ENCODE measurements at regions not wholly inside any gene's neighbourhood (a gene's known extent, or its start where the extent isn't known, plus 50 kb on each side); places are given as distances from the start of the nearest gene placed in this dataset.

GRCh38 chr2:10985901-10986535, 74.3 kb downstream of the KCNF1 start:
- no peaks in the 10 kb centered on the region for H3K9me3 ChIP-seq (ENCODE audit: insufficient read depth, low read depth, low read length)
- H3K9ac ChIP-seq (ENCODE audit: low read depth, low read length, poor library complexity, severe bottlenecking): no peak overlapping the region
- H4K20me1 ChIP-seq (ENCODE audit: insufficient read depth, low read length, poor library complexity, severe bottlenecking): no peaks in the 10 kb centered on the region
- H3K4me2 ChIP-seq (ENCODE audit: low read depth, low read length, poor library complexity, severe bottlenecking): no peak overlapping the region
- no peaks in the 10 kb centered on the region for H3K4me1 ChIP-seq (ENCODE audit: insufficient read depth, low read length, poor library complexity, severe bottlenecking)
- H2AFZ ChIP-seq (ENCODE audit: low read length): no peak overlapping the region
- no peak overlapping the region for H3K4me3 ChIP-seq (ENCODE audit: low read length, poor library complexity, severe bottlenecking)
- H3K36me3 ChIP-seq (ENCODE audit: insufficient read depth, low read length): no peaks in the 10 kb centered on the region
- no peaks in the 10 kb centered on the region for H3K79me2 ChIP-seq (ENCODE audit: insufficient read depth, low read length)
- TF ChIP-seq CTCF (conservative IDR thresholded peaks at IDR 0.05; ENCODE audit: low read length) (no peak), EZH2phosphoT487 (IDR thresholded peaks at IDR 0.05; ENCODE audit: borderline replicate concordance) (no peak)
- no peaks in the 10 kb centered on the region for H3K9me2 ChIP-seq (replicated peaks; ENCODE audit: low read depth, low read length)
- H3F3A ChIP-seq (ENCODE audit: low read depth): no peaks in the 10 kb centered on the region
- no peaks in the 10 kb centered on the region for H3K27me3 ChIP-seq (ENCODE audit: insufficient read depth, low read length, poor library complexity, severe bottlenecking)

- H3K9ac ChIP-seq (ENCODE audit: low read depth, low read length, poor library complexity, severe bottlenecking): no peak overlapping the region
- no peaks in the 10 kb centered on the region for H3K9me3 ChIP-seq (ENCODE audit: insufficient read depth, low read depth, low read length)
- H3K79me2 ChIP-seq (ENCODE audit: insufficient read depth, low read length): no peaks in the 10 kb centered on the region
- H2AFZ ChIP-seq (ENCODE audit: low read length): no peak overlapping the region
- H3K4me1 ChIP-seq (ENCODE audit: insufficient read depth, low read length, poor library complexity, severe bottlenecking): no peaks in the 10 kb centered on the region
- no peaks in the 10 kb centered on the region for H3K27me3 ChIP-seq (ENCODE audit: insufficient read depth, low read length, poor library complexity, severe bottlenecking)
- no peak overlapping the region for H3K4me2 ChIP-seq (ENCODE audit: low read depth, low read length, poor library complexity, severe bottlenecking)
- H3K9me2 ChIP-seq (replicated peaks; ENCODE audit: low read depth, low read length): no peaks in the 10 kb centered on the region
- H4K20me1 ChIP-seq (ENCODE audit: insufficient read depth, low read length, poor library complexity, severe bottlenecking): no peaks in the 10 kb centered on the region
- TF ChIP-seq EZH2phosphoT487 (IDR thresholded peaks at IDR 0.05; ENCODE audit: borderline replicate concordance) (no peak), CTCF (conservative IDR thresholded peaks at IDR 0.05; ENCODE audit: low read length) (no peak)
- no peaks in the 10 kb centered on the region for H3F3A ChIP-seq (ENCODE audit: low read depth)
- no peaks in the 10 kb centered on the region for H3K36me3 ChIP-seq (ENCODE audit: insufficient read depth, low read length)
- H3K4me3 ChIP-seq (ENCODE audit: low read length, poor library complexity, severe bottlenecking): no peak overlapping the region
Observed at GRCh38 chr2:10987439-10987838, 75.7 kb downstream of the KCNF1 start.

- Histone ChIP-seq H3K4me3 (ENCODE audit: low read length, poor library complexity, severe bottlenecking) (no peak overlapping the region), H4K20me1 (ENCODE audit: insufficient read depth, low read length, poor library complexity, severe bottlenecking) (no peaks in the 10 kb centered on the region), H3K36me3 (ENCODE audit: insufficient read depth, low read length) (no peaks in the 10 kb centered on the region), H3K4me2 (ENCODE audit: low read depth, low read length, poor library complexity, severe bottlenecking) (no peak overlapping the region), H3K9ac (ENCODE audit: low read depth, low read length, poor library complexity, severe bottlenecking) (no peak overlapping the region), H3K9me2 (replicated peaks; ENCODE audit: low read depth, low read length) (no peaks in the 10 kb centered on the region), H3K4me1 (ENCODE audit: insufficient read depth, low read length, poor library complexity, severe bottlenecking) (no peaks in the 10 kb centered on the region), H2AFZ (ENCODE audit: low read length) (no peak overlapping the region), H3K27me3 (ENCODE audit: insufficient read depth, low read length, poor library complexity, severe bottlenecking) (no peaks in the 10 kb centered on the region), H3K9me3 (ENCODE audit: insufficient read depth, low read depth, low read length) (no peaks in the 10 kb centered on the region), H3K79me2 (ENCODE audit: insufficient read depth, low read length) (no peaks in the 10 kb centered on the region), H3F3A (ENCODE audit: low read depth) (no peaks in the 10 kb centered on the region)
- TF ChIP-seq EZH2phosphoT487 (IDR thresholded peaks at IDR 0.05; ENCODE audit: borderline replicate concordance): no peak
- TF ChIP-seq CTCF (conservative IDR thresholded peaks at IDR 0.05; ENCODE audit: low read length): no peak
Observed at GRCh38 chr2:10987861-10988260, 76.1 kb downstream of the KCNF1 start.
